ENCODE measurements at regions not wholly inside any gene's neighbourhood (a gene's known extent, or its start where the extent isn't known, plus 50 kb on each side); places are given as distances from the start of the nearest gene placed in this dataset.
A peak's percentile ranks its signal among the peaks of the same experiment; 100 is the strongest.
"Not testable (repeated sequence)": the region's sequence is repeated elsewhere in the genome, so short reads cannot be mapped to it uniquely, and the experiment has no call there.

- no peak for DNase-seq
These were observed 593.9 kb downstream of the PYDC2 start for GRCh38 chr3:192054881-192055280.

- DNase-seq = no peak
These were observed 595.0 kb downstream of the PYDC2 start for GRCh38 chr3:192055946-192056345.

GRCh38 chr3:192057261-192057660 is 596.3 kb downstream of the PYDC2 start:
- DNase-seq = no peak

GRCh38 chr3:192060160-192060781 is 599.3 kb downstream of the PYDC2 start:
- DNase-seq = peak; percentile 97

- no peak for DNase-seq
These were observed 600.5 kb downstream of the PYDC2 start for GRCh38 chr3:192061426-192061825.

- no peak for DNase-seq
These were observed 601.2 kb downstream of the PYDC2 start for GRCh38 chr3:192062186-192062585.

GRCh38 chr3:192063570-192063969 is 602.6 kb downstream of the PYDC2 start:
- DNase-seq = no peak

- no peak for DNase-seq
These were observed 604.0 kb downstream of the PYDC2 start for GRCh38 chr3:192064959-192065358.

GRCh38 chr3:192066253-192066652 is 605.3 kb downstream of the PYDC2 start:
- not testable (repeated sequence) for DNase-seq

- DNase-seq = no peak
These were observed 607.7 kb downstream of the PYDC2 start for GRCh38 chr3:192068464-192069254.

- no peak for DNase-seq
These were observed 617.0 kb downstream of the PYDC2 start for GRCh38 chr3:192077795-192078497.

- DNase-seq = peak; percentile 93
These were observed 618.1 kb downstream of the PYDC2 start for GRCh38 chr3:192079098-192079497.

- peak; percentile 22 for DNase-seq
These were observed 619.4 kb downstream of the PYDC2 start for GRCh38 chr3:192080336-192080735.

GRCh38 chr3:192082730-192083660 is 622.0 kb downstream of the PYDC2 start:
- peak; percentile 26 for DNase-seq
